ENCODE measurements at regions not wholly inside any gene's neighbourhood (a gene's known extent, or its start where the extent isn't known, plus 50 kb on each side); places are given as distances from the start of the nearest gene placed in this dataset.

- TF ChIP-seq CTCF (conservative IDR thresholded peaks at IDR 0.05; ENCODE audit: low read length) = no peak
- TF ChIP-seq EZH2phosphoT487 (IDR thresholded peaks at IDR 0.05; ENCODE audit: borderline replicate concordance, low read depth, low read length) = no peak
Measured at GRCh38 chr6:156590482-156590881, 186.7 kb upstream of the ARID1B start.

All from OCI-LY7 (cell line).